ENCODE measurements at regions not wholly inside any gene's neighbourhood (a gene's known extent, or its start where the extent isn't known, plus 50 kb on each side); places are given as distances from the start of the nearest gene placed in this dataset.

DNA sequence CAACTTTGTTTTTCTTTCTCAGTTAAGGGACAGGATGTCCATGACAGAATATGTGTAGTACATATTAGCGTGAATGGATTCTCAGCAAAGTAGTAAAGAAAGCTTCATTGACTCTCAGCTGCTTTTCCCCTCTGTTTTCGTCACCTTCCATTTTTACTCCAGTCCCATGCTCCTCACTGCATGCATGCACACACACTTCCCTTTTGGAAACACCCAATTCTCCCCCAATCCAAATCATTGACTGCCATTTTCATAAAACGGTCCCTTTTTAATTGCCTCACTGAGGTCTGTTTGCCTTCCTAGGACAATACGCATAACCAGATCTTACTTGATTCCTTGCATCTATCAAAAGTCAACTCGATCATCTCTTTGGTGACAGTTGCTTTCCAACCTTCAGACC lies 287.5 kb upstream of the PARD3B start:
- TF ChIP-seq EZH2 (IDR thresholded peaks at IDR 0.05; ENCODE audit: borderline replicate concordance, insufficient read depth, low read depth, low read length, poor library complexity, severe bottlenecking), result no peak
- TF ChIP-seq, protein P1, sequence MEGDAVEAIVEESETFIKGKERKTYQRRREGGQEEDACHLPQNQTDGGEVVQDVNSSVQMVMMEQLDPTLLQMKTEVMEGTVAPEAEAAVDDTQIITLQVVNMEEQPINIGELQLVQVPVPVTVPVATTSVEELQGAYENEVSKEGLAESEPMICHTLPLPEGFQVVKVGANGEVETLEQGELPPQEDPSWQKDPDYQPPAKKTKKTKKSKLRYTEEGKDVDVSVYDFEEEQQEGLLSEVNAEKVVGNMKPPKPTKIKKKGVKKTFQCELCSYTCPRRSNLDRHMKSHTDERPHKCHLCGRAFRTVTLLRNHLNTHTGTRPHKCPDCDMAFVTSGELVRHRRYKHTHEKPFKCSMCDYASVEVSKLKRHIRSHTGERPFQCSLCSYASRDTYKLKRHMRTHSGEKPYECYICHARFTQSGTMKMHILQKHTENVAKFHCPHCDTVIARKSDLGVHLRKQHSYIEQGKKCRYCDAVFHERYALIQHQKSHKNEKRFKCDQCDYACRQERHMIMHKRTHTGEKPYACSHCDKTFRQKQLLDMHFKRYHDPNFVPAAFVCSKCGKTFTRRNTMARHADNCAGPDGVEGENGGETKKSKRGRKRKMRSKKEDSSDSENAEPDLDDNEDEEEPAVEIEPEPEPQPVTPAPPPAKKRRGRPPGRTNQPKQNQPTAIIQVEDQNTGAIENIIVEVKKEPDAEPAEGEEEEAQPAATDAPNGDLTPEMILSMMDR (IDR thresholded peaks at IDR 0.05), result no peak
